H1 (cell line): ENCODE measurements at regions not wholly inside any gene's neighbourhood (a gene's known extent, or its start where the extent isn't known, plus 50 kb on each side); places are given as distances from the start of the nearest gene placed in this dataset.

Experiments
- CTCF ChIA-PET: fragments of 300-600 bp; sonication (Branson Sonifier 250); formaldehyde crosslinking; loops from one replicate; lab custom pipeline; 2021; ENCODE audit not compliant: partially characterized antibody; lab: Charles Lee
- POLR2A ChIA-PET: fragments of 300-600 bp; sonication (Branson Sonifier 250); formaldehyde crosslinking; loops from one replicate; lab custom pipeline; 2021; ENCODE audit warnings: inconsistent platforms; ENCODE audit not compliant: partially characterized antibody; lab: Charles Lee
- DNase-seq, 2 experiments: peaks; one replicate each; pipeline versions ENCODE4 v3.0.0 to v3.0.0-alpha.2; 2010 to 2022; ENCODE audit warnings: low spot score in 2 of 2, low read depth in 1 of 2, mixed read lengths in 1 of 2
- FAIRE-seq: peaks from 2 replicates; lab custom pipeline; 2011; peaks lifted over from hg19 to GRCh38; lab: Jason Lieb, UNC
- H2AFZ ChIP-seq: 2 replicates; pipeline ENCODE4 v1.8.1; 2012; ENCODE audit warnings: low read length, inconsistent platforms
- H2AK5ac ChIP-seq: 2 replicates; pipeline ENCODE4 v1.6.1; 2013; ENCODE audit warnings: low read depth, low read length
- H2BK120ac ChIP-seq: replicated peaks from 2 replicates; pipeline ENCODE3; 2013; ENCODE audit warnings: low read depth, low read length, inconsistent platforms
- H2BK12ac ChIP-seq: 2 replicates; pipeline ENCODE4 v1.6.1; 2013; ENCODE audit warnings: low read depth, low read length
- H2BK15ac ChIP-seq: 2 replicates; pipeline ENCODE4 v1.6.1; 2013; ENCODE audit warnings: low read length
- H2BK20ac ChIP-seq: 2 replicates; pipeline ENCODE4 v1.6.1; 2013; ENCODE audit warnings: low read length
- H2BK5ac ChIP-seq: 2 replicates; pipeline ENCODE4 v1.6.1; 2013; ENCODE audit warnings: low read depth, low read length
- H3K14ac ChIP-seq: 2 replicates; pipeline ENCODE4 v1.6.1; 2013; ENCODE audit warnings: inconsistent platforms; ENCODE audit not compliant: insufficient read length
- H3K18ac ChIP-seq: 2 replicates; pipeline ENCODE4 v1.6.1; 2013; ENCODE audit warnings: low read length; ENCODE audit errors: extremely low read depth
- H3K23ac ChIP-seq: 2 replicates; pipeline ENCODE4 v1.6.1; 2013; ENCODE audit warnings: inconsistent platforms; ENCODE audit not compliant: insufficient read length
- H3K23me2 ChIP-seq: 2 replicates; pipeline ENCODE4 v1.6.1; 2013; ENCODE audit warnings: low read depth, low read length
- H3K27ac ChIP-seq: 2 replicates; pipeline ENCODE4 v1.6.1; 2011; ENCODE audit warnings: low read depth, low read length, inconsistent platforms
- H3K27me3 ChIP-seq, 4 experiments: replicated peaks in 1 of 4; 1 replicate in 1 of 4; 2 replicates in 3 of 4; pipeline versions ENCODE4 v1.6.1 to v1.8.1; 2011 to 2013; ENCODE audit warnings: low read length in 3 of 4, mild to moderate bottlenecking in 3 of 4, inconsistent platforms in 2 of 4, mixed read lengths in 2 of 4, moderate library complexity in 1 of 4; ENCODE audit not compliant: control insufficient read depth in 3 of 4, insufficient read depth in 3 of 4; ENCODE audit errors: extremely low read depth in 1 of 4
- H3K36me3 ChIP-seq, 4 experiments: 2 replicates each; pipeline versions ENCODE4 v1.6.1 to v1.8.1; 2011 to 2013; ENCODE audit warnings: mild to moderate bottlenecking in 4 of 4, low read length in 3 of 4, moderate library complexity in 2 of 4, control low read depth in 1 of 4, inconsistent platforms in 1 of 4; ENCODE audit not compliant: insufficient read depth in 4 of 4, control insufficient read depth in 2 of 4
- H3K4ac ChIP-seq: replicated peaks from 2 replicates; pipeline ENCODE3; 2013; ENCODE audit warnings: low read length, low read depth, mixed read lengths, inconsistent platforms; ENCODE audit not compliant: insufficient read length
- H3K4me1 ChIP-seq, 4 experiments: replicated peaks in 1 of 4; 1 replicate in 1 of 4; 2 replicates in 3 of 4; pipeline versions ENCODE4 v1.6.1 to v1.8.1; 2011 to 2013; ENCODE audit warnings: low read length in 3 of 4, inconsistent platforms in 2 of 4, mixed read lengths in 1 of 4; ENCODE audit not compliant: insufficient read depth in 4 of 4, control insufficient read depth in 3 of 4
- H3K4me2 ChIP-seq, 2 experiments: 2 replicates each; pipeline versions ENCODE4 v1.6.1 to v1.8.1; 2011 to 2013; ENCODE audit warnings: low read depth in 2 of 2, low read length in 2 of 2, control low read depth in 1 of 2, inconsistent platforms in 1 of 2, mild to moderate bottlenecking in 1 of 2; ENCODE audit not compliant: insufficient read depth in 1 of 2
- H3K4me3 ChIP-seq, 4 experiments: fragments of 200-600, 300-600 bp in 1 of 4; sonication (generic), shearing (Covaris generic), sonication (Bioruptor Twin) in 1 of 4; 2 replicates each; pipeline versions ENCODE4 v1.5.1 to v1.8.1; 2011 to 2016; ENCODE audit warnings: low read length in 4 of 4, low read depth in 3 of 4, control low read depth in 2 of 4, inconsistent platforms in 2 of 4, mild to moderate bottlenecking in 2 of 4, mixed read lengths in 1 of 4, moderate library complexity in 1 of 4; ENCODE audit not compliant: insufficient read depth in 2 of 4; ENCODE audit errors: extremely low read depth in 1 of 4
- H3K56ac ChIP-seq: replicated peaks from 2 replicates; pipeline ENCODE3; 2013; ENCODE audit warnings: low read depth, mild to moderate bottlenecking, mixed read lengths, low read length, inconsistent platforms; ENCODE audit not compliant: insufficient read length
- H3K79me1 ChIP-seq: 2 replicates; pipeline ENCODE4 v1.6.1; 2013; ENCODE audit warnings: low read depth, low read length, control low read depth
- H3K79me2 ChIP-seq, 2 experiments: 2 replicates each; pipeline versions ENCODE4 v1.6.1 to v1.8.1; 2012 to 2013; ENCODE audit warnings: low read length in 2 of 2, mild to moderate bottlenecking in 2 of 2, inconsistent platforms in 1 of 2; ENCODE audit not compliant: insufficient read depth in 2 of 2, control insufficient read depth in 1 of 2
- H3K9ac ChIP-seq, 4 experiments: replicated peaks in 1 of 4; 1 replicate in 1 of 4; 2 replicates in 3 of 4; pipeline versions ENCODE4 v1.6.1 to v1.8.1; 2011 to 2013; ENCODE audit warnings: low read depth in 3 of 4, low read length in 3 of 4, control low read depth in 2 of 4, mild to moderate bottlenecking in 2 of 4, moderate library complexity in 2 of 4, inconsistent platforms in 1 of 4; ENCODE audit errors: extremely low read depth in 1 of 4
- H3K9me3 ChIP-seq, 2 experiments: 2 replicates each; pipeline versions ENCODE4 v1.6.1 to v1.8.1; 2012 to 2013; ENCODE audit warnings: mild to moderate bottlenecking in 2 of 2, moderate library complexity in 2 of 2, control low read depth in 1 of 2, inconsistent platforms in 1 of 2, low read depth in 1 of 2, low read length in 1 of 2, mixed read lengths in 1 of 2; ENCODE audit not compliant: insufficient read depth in 2 of 2
- H4K20me1 ChIP-seq, 2 experiments: replicated peaks in 1 of 2; 2 replicates each; pipeline versions ENCODE3 to v1.8.1; 2011 to 2013; ENCODE audit warnings: inconsistent platforms in 2 of 2, low read length in 2 of 2, mild to moderate bottlenecking in 1 of 2; ENCODE audit not compliant: insufficient read depth in 2 of 2, control insufficient read depth in 1 of 2
- H4K5ac ChIP-seq: 2 replicates; pipeline ENCODE4 v1.6.1; 2013; ENCODE audit warnings: low read length, low read depth, mixed read lengths, inconsistent platforms; ENCODE audit not compliant: insufficient read length
- H4K8ac ChIP-seq: 2 replicates; pipeline ENCODE4 v1.8.0; 2013; ENCODE audit warnings: mild to moderate bottlenecking, moderate library complexity, low read length, inconsistent platforms; ENCODE audit not compliant: insufficient read depth; ENCODE audit errors: extremely low read depth
- H4K91ac ChIP-seq: replicated peaks from 2 replicates; pipeline ENCODE3; 2013; ENCODE audit warnings: low read length, mixed read lengths, inconsistent platforms; ENCODE audit not compliant: insufficient read length
- MAX ChIP-seq: IDR thresholded peaks from 2 replicates; pipeline ENCODE4 v1.6.1; 2012; ENCODE audit warnings: inconsistent platforms
- WGBS, 2 experiments: shearing (Covaris generic) in 1 of 2; methylation state at CpG; one replicate each; pipeline versions ENCODE4 v1.1.6 to v1.1.7; 2013 to 2015; ENCODE audit warnings: low lambda C conversion rate in 2 of 2, mixed read lengths in 2 of 2, inconsistent platforms in 1 of 2, low coverage in 1 of 2, missing lambda C conversion rate in 1 of 2; ENCODE audit not compliant: insufficient replicate concordance in 2 of 2, insufficient coverage in 1 of 2, insufficient read length in 1 of 2; ENCODE audit errors: extremely low coverage in 1 of 2, missing lambda C conversion rate in 1 of 2; 5-methylcytosine and 5-hydroxymethylcytosine counted together

- no peak overlapping the region for H2AFZ ChIP-seq
- no peaks in the 10 kb centered on the region for H3K23me2 ChIP-seq
- no peak overlapping the region for H2BK5ac ChIP-seq
- H3K4me3 ChIP-seq = no peak overlapping the region
- no peak overlapping the region for H4K8ac ChIP-seq
- H3K4me2 ChIP-seq = no peak overlapping the region
- H3K56ac ChIP-seq = no peak overlapping the region
- H2BK120ac ChIP-seq = no peak overlapping the region
- no peak overlapping the region for H3K14ac ChIP-seq
- H3K79me2 ChIP-seq = no peaks in the 10 kb centered on the region
- H4K20me1 ChIP-seq = no peaks in the 10 kb centered on the region
- no peak overlapping the region for H2AK5ac ChIP-seq
- H3K27me3 ChIP-seq = no peaks in the 10 kb centered on the region
- H2BK15ac ChIP-seq = no peak overlapping the region
- FAIRE-seq (no peak), DNase-seq (no peak)
- no peaks in the 10 kb centered on the region for H3K36me3 ChIP-seq
- TF ChIP-seq MAX = no peak
- no peak overlapping the region for H2BK12ac ChIP-seq
- H3K18ac ChIP-seq = no peak overlapping the region
- no peaks in the 10 kb centered on the region for H3K9me3 ChIP-seq
- no peak overlapping the region for H3K9ac ChIP-seq
- 86% methylated on average over 1 of the region's 4 CpGs; no CpG with 5 or more reads in 1 of the 2 experiments for WGBS, 2 experiments
- H3K23ac ChIP-seq = no peak overlapping the region
- no peak overlapping the region for H4K91ac ChIP-seq
- POLR2A ChIA-PET = no interaction called here
- H3K27ac ChIP-seq = no peak overlapping the region
- no peak overlapping the region for H3K4ac ChIP-seq
- H3K79me1 ChIP-seq = no peaks in the 10 kb centered on the region
- no peaks in the 10 kb centered on the region for H3K4me1 ChIP-seq
- H4K5ac ChIP-seq = no peak overlapping the region
- no peak overlapping the region for H2BK20ac ChIP-seq
- CTCF ChIA-PET = no interaction called here
Observed at GRCh38 chrX:140151316-140151715, 186.0 kb upstream of the CXorf66 start.
